Activated gamma-delta T cell treated with anti-CD3 and anti-CD28 coated beads, Interleukin-2, amount 50 U/mL, for 16 hours (primary cell): ENCODE measurements at regions not wholly inside any gene's neighbourhood (a gene's known extent, or its start where the extent isn't known, plus 50 kb on each side); places are given as distances from the start of the nearest gene placed in this dataset.

Source experiments
- DNase-seq: peaks from one replicate; pipeline ENCODE4 v3.0.0-alpha.2; 2020; ENCODE audit warnings: low read depth

GRCh38 chr9:117860849-117861248, 156.6 kb downstream of the TLR4 start:
- no peak for DNase-seq

GRCh38 chr9:117864385-117865057, 160.3 kb downstream of the TLR4 start:
- no peak for DNase-seq

- DNase-seq, result no peak
Measured at GRCh38 chr9:117868594-117868993, 164.4 kb downstream of the TLR4 start.

GRCh38 chr9:117869287-117869686, 165.1 kb downstream of the TLR4 start:
- no peak for DNase-seq

GRCh38 chr9:117869712-117870111, 165.5 kb downstream of the TLR4 start:
- no peak for DNase-seq

GRCh38 chr9:117873664-117874063, 169.5 kb downstream of the TLR4 start:
- no peak for DNase-seq

- DNase-seq, result no peak
Measured at GRCh38 chr9:117875886-117876285, 171.7 kb downstream of the TLR4 start.

GRCh38 chr9:117882171-117882570, 178.0 kb downstream of the TLR4 start:
- DNase-seq, result no peak

GRCh38 chr9:117886616-117887015, 182.4 kb downstream of the TLR4 start:
- no peak for DNase-seq

GRCh38 chr9:117887383-117887782, 183.2 kb downstream of the TLR4 start:
- DNase-seq, result no peak

GRCh38 chr9:117887941-117888340, 183.7 kb downstream of the TLR4 start:
- no peak for DNase-seq

GRCh38 chr9:117903453-117903852, 199.2 kb downstream of the TLR4 start:
- no peak for DNase-seq

GRCh38 chr9:117906763-117907162, 202.6 kb downstream of the TLR4 start:
- DNase-seq, result no peak

- no peak for DNase-seq
Measured at GRCh38 chr9:117907420-117907819, 203.2 kb downstream of the TLR4 start.

GRCh38 chr9:117916291-117916690, 212.1 kb downstream of the TLR4 start:
- DNase-seq, result no peak

- DNase-seq, result no peak
Measured at GRCh38 chr9:117917873-117918272, 213.7 kb downstream of the TLR4 start.

GRCh38 chr9:117919538-117919937, 215.3 kb downstream of the TLR4 start:
- no peak for DNase-seq

- DNase-seq, result no peak
Measured at GRCh38 chr9:117926031-117926658, 221.9 kb downstream of the TLR4 start.

GRCh38 chr9:117927354-117927753, 223.2 kb downstream of the TLR4 start:
- no peak for DNase-seq

GRCh38 chr9:117929868-117930267, 225.7 kb downstream of the TLR4 start:
- DNase-seq, result no peak

GRCh38 chr9:117932585-117932984, 228.4 kb downstream of the TLR4 start:
- no peak for DNase-seq

- no peak for DNase-seq
Measured at GRCh38 chr9:117936185-117937130, 232.3 kb downstream of the TLR4 start.

GRCh38 chr9:117938086-117938485, 233.9 kb downstream of the TLR4 start:
- DNase-seq, result no peak
